ENCODE measurements at regions not wholly inside any gene's neighbourhood (a gene's known extent, or its start where the extent isn't known, plus 50 kb on each side); places are given as distances from the start of the nearest gene placed in this dataset.

DNA sequence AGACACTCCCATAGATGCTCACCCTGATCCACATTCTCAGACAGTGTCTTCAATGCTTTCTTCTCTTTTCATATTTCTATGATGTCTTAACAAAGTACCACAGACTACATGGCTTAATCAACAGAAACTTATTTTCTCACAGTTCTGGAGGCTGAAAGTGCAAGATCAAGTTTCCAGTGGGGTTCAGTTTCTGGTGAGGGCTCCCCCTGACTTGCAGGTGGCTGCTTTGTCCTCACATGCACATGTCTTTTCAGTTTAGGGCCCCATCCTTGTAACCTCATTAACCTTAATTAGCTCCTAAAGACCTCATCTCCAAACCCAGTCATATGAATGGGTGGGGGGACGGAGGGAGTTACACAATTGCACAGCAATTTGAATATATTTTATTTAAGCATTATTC, 335.8 kb downstream of the AASDHPPT start:
- DNase-seq, result no peak

DNA sequence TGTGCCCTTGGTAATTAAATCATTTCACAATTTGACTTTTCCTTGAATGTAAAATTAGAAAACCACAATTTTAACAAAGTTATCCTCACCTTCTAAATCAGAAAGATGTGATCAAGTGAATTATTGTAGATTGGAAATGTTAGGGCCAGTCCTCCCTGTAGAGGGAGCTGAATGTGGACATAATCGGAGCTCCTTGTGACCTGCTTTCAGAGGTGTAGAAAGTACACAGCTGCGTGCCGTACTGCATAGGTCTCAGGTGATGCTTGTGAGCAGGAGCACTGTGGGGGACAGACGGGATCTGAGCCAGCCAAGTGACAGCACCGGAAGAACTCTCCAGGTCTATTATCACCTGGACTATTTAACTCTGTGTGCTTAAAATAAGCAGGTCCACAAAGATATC, 338.0 kb downstream of the AASDHPPT start:
- no peak for DNase-seq

DNA sequence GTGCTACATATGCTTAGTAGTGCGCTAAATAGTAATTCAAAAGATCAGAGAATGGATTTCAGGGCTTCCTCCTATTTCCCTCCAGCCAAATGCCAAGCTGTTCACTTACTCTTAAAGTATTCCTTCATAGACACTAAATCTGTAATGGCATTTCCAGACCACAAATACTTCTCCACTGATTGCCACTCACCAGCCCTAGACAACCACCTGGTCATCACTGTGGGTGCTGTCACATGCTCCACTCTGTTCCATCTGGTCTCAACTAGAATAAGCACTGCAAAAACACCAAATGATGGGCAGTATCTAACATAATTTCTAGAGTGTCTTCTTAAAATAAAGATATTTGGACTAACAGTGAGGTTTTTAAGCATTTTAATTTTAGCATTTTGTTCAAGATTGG, 341.3 kb downstream of the AASDHPPT start:
- no peak for DNase-seq

DNA sequence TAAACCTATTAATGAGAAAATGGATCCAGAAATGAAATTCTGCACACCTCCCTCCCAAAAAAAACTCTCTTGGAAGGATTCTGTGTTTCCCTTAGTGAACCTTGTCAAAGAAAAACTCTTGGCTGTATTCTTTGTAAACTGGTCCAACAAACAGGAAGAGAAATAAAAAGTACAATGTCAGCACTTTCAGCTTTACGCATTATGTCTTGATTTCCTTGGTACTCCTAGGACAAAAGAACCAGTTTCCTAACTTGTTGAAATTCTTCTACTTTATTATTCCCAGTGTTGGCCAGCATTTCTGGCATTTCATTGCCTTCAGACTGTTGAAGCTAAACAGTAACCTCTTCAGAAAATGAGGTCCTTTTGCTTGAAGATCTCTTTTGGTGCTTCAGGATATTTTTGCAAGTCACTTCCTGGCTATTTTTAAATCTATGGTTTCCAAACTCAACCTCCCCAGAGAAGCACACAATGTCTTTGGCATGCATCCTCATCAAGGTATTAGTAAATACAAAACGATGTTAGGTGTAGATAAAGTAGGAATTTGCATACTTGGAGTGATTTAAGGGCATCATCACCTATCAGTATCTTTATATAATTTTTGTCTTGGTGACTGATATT, 342.7 kb downstream of the AASDHPPT start:
- no peak for DNase-seq

DNA sequence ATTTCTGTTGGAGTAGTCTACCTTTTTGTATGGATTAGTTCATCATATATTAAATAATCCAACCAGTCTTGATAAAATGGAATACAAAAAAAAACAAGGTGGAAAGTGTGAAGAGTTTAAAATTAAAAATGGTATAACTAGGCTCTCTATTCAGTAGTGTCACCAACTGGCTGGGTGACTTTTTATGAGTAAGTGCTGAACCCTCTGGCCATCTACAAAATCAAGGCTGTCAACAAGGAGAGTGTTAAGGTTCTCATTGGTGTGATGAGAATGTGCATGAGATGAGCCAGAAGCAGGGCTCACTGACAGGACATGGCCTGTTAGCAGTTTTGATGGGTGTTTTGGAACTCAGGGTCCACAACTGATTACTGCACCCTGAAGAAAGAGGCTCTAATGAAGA, 343.2 kb downstream of the AASDHPPT start:
- DNase-seq, result no peak

DNA sequence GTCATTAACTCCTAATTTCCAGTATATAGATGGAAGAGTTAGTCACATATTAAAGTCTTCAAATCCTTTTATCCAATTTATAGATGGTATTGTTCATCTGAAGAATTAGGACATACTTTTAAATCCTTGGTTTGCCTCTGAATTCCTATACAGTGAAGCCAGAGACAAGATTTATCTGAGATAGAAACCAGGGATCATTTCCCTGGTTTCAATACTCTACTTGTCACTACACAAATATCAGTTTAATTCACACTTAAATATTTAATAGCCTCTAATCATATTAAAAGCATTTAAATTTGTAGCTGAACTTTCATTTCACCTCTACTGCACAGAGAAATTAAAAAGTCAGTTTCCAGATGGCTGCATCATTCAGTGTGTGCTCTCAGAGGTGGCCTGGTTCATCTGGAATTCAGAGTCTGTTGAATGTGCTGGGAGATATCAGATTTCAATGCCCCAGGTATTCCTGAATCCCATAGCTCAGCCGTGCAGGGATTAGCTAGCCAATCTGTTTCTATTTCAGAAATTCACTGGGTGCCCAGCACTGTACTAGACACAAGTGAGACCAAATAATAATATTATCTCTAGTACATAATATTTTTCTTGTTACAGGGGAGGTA, 344.3 kb downstream of the AASDHPPT start:
- no peak for DNase-seq

DNA sequence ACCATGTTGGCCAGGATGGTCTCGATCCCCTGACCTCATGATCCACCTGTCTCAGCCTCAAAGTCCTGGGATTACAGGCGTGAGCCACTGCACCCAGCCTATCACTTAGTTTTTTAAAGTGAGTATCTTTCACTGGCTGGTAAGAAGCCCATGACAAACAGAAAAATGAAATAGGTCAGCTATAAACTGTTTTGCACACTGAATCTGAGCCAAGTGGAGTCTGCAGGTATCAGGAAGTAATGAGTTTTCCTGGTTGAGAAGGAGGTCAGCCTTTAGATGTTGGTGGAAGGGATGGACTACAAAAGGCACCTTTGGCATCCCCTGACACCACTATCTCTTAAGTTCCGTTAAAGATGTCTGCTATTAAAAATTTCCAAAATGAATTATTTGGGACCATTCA, 345.1 kb downstream of the AASDHPPT start:
- DNase-seq, result no peak

DNA sequence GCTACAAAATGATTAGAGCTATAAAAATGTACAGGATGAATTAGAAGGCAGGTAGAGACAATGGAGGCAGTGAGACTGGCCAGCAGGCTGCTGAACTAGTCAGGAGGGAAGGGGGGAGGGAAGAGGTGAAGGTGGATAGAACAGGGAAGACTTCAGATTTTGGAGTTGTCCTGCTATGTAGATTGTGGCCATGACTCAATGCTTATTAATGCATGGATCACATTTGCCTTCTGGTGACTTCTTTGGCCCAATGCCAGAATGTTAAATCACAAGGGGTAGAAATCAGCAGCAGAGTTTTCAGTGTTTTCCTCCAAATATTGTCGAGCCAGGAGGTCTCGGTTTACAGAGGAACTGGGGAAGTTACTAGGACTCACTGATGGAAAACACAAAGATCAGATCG, 346.6 kb downstream of the AASDHPPT start:
- DNase-seq, result no peak

DNA sequence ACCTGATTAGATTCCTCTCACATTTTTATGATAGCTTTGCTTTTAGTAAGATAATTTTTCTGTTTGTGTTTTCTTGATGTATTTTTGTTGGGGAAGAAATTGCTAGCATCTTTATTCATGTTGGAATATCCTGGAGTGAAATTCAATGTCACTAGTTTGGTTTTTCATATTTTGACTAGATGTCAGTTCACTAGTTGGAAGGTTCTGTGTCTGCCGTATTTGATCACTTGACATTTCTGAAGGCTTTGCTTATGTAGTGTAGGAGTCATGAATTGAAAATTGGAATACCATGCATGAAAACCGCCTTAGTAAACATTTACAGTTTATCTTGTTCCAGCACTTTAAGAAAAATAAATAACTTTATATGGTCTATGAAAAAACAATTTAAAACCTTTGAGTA, 348.4 kb downstream of the AASDHPPT start:
- DNase-seq, result no peak

DNA sequence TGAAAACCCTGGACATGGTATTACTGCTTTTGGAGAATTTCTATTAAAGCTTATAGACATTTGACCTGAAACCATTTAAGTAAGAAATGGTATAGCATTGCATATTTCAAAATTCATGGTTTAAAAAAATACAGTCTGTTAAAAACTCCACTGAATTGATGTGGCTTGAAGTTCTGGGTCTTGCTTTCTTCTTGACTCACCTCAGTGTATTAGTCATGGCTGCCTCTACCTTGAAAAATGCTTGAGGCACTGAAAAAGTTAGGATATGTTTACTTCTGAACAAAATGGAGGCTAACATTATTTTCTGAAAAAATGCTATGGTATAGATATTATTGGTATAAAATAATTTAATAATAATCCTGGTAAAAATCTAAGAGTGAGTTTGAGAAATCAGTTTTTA, 349.2 kb downstream of the AASDHPPT start:
- no peak for DNase-seq

DNA sequence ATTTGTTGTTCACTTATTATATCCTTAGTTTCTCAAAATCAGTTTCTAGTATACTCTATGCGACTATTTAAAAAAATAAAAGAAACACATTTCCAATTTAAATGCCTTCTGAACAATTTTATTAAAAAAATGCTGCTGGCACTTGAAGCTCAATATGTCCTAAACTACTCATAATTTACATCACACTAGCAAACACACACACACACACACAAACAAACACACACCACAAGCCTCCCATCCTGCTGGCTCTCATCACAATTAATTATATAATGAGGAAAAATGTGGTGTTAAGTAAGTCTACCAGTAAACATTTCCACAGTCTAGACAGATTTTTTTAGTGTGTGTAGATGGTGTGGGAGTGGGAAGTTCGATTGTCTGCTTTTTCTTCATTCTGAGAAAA, 350.3 kb downstream of the AASDHPPT start:
- no peak for DNase-seq

DNA sequence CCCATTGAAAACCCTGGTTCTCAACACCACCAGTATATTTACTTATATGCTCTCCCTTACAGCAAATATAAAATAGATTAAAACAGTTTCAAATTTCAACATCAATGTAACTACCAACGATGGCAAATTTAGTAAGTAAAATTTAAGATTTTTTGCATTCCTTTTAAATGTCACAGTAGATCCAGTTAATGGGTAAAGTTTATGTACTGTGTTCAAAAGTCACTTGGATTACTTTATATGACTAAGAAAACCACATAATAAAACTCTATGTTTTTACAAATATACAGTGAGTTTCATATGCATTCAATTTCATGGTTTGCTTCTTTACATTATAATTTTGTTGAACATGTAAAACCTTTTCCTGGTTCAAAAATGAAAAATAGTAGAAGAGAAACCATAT, 364.6 kb downstream of the AASDHPPT start:
- DNase-seq, result no peak

DNA sequence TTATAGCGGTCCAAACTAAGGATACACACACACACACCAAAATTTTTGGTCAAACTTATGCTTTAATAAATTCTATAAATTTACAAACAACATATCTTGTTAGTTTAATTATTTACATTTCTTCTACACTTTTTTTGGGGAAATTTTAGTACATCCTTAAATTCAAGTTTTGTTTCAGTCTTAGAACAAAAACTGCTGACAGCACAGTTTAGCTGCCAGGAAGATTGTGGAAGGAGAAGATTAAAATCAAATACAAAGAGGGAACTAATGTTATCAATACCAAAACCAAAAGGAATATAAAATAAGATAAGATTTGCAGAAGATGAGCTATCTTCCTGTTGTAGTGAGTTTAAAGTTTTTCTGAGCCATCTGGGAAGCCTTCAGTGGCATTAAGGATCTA, 368.8 kb downstream of the AASDHPPT start:
- no peak for DNase-seq

DNA sequence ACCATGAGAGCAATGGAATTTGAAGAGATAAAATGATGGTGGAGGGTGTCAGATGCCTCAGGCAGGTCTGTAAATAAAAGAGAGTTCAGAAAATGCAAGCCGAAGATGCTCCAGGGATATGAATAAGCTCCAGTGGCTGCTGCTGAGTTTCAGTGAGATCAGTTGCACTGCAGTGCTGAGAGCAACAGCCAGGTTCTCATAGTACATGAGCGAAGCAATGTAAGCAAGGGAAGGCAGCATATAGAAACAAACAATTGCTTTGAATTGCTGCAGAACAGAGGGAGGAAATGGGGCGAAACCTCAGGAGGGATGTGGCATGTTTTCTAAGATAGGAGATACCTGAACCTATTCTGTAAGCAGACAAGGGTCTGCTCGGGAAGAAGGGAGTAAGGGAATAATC, 369.5 kb downstream of the AASDHPPT start:
- no peak for DNase-seq

DNA sequence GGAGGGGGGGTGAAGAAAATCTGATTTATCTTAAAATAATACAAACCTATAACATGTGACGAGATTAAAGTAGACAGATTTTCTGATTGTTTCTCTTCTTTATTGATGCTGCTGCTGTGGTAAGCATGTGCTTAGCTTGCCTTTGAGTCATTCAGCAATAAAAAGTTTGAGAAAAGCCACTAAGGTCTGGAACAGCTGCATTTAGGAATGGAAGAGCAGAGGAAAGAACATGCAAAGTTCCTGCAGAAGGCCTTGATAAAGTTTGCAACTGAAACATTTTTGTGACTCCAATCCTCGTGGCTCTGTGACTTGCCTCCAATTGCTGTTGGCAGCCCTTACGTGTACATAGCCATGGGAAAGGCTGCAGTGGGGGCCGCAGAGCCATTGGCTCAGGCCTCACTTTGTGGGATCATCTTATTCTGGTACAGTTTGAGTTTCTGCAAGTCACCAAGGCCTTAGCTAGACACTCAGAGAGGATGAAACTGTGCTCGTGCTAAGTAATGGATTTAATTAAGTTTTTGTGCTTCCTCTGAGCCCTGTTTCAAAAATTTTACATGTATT, 370.2 kb downstream of the AASDHPPT start:
- DNase-seq, result no peak

DNA sequence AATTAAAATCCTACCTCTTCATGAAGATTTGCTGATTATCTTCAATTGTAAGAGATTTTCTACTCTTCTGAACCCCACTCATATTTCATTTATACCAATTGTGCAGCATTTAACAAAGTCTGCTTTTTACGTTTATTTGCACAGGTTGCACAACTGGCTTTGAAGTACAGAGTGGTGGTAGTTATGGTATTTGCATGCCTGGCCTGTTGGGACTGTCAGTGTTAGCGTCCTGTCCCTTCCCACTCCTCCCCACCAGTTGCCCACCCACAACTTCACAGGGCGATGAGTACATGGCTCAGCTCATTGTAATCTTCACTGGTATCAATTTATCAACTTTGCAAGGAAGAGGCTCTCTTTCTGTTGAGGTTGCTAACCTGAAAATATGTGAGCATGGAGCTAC, 372.3 kb downstream of the AASDHPPT start:
- no peak for DNase-seq

DNA sequence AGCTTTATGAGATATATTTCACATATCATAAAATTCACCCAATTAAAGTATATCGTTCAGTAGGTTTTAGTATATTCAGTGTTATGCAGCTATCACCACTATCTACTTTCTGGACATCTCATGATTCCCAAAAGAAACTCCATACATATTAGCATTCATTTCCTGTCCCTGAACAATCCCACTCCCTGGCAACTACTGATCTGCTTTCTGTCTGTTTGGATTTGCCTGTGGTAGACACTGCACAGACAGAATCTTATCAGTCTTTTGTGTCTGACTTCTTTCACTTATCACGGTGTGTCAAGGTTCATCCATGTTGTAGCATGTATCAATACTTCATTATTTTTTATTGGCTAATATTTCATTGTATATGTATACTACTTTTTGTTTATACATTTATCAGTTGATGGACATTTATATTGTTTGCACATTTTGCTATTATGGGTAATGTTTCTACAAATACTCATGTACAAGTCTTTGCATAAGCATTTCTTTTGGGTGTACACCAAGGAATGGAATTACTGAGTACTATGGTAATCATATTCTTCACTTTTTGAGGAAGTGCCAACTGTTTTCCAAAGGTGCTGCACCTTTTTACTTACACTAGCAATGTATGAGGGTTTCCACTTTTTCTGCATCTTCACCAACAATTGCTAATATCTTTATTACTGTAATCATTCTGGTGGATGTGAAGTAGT, 373.9 kb downstream of the AASDHPPT start:
- DNase-seq, result no peak

DNA sequence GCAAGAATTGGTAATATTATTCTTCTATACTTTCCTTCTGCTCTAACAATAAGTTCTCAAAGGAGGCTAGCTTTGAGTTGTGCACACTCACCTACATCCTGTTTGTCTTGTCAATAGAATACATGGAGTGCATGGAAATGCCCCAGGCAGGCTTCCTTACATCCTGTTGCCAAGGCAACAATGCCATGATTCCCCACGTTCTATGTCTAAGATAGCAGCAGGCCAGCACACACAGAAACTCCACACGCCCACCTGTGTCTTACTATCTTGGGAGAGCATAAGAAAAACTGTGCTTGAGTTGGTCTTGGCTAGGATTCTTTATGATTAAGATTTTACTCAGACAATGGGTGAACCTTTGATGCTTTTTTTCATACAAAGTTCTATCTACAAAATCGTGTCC, 379.2 kb downstream of the AASDHPPT start:
- DNase-seq, result no peak

DNA sequence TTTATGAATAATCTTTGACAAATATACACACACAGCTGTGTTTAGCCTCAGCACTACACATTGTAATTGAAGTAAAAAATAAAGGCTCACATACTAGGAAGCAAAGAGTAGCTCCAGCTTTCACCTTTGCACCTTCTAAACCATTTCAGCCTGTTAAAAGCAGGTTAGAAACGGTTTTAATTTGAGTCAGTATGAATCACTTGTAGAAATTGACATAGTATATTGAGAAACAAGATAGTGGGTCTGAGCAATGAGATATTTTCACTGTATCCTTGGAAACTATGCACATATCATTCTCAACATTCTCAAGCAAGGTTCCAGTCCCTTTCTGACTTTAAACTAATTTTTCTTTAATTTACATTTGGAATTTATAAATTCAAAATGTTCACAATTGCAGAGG, 380.3 kb downstream of the AASDHPPT start:
- DNase-seq, result no peak

DNA sequence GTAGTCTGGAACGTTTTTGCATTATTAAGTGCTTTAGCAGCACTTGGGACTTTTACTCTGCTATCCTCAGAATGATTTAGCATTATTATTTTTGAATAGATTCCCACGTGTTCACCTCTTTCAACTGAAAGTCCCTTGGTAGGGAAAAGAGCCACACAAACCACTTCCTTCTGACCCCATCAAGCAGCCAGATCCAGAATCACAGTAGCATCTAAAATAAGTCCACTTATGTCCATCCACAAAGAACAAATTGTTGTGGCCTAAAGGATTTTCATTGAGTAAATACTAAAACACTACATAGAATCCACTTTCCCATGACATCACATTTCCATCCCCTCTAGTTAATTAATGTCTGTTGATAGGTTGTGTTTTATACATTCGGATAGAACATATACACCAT, 381.7 kb downstream of the AASDHPPT start:
- no peak for DNase-seq

DNA sequence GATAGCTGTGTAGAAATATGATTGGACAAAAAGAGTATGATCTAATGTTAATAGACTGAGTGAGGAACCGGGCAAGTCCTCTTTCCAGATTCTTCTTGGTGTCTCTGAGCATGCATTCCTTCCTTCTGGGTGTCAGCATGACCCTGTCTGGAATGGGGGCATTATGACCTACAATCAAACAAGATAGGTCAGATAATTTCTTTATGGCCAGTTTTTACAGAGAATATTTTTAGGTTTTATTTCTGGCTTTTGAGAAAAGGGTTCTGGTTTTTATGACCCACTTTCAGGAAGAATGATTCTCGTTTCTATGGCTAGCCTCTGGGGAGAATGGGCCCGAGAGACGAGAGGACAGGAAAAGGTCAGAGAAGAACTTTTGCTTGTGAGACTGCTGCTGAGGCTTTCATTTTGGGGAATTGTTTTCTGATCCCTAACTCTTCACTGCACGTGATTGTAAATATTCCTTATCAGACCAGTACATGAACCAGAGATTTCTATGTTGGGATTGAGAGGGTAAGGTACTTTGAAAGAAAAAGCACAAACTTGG, 383.8 kb downstream of the AASDHPPT start:
- no peak for DNase-seq

DNA sequence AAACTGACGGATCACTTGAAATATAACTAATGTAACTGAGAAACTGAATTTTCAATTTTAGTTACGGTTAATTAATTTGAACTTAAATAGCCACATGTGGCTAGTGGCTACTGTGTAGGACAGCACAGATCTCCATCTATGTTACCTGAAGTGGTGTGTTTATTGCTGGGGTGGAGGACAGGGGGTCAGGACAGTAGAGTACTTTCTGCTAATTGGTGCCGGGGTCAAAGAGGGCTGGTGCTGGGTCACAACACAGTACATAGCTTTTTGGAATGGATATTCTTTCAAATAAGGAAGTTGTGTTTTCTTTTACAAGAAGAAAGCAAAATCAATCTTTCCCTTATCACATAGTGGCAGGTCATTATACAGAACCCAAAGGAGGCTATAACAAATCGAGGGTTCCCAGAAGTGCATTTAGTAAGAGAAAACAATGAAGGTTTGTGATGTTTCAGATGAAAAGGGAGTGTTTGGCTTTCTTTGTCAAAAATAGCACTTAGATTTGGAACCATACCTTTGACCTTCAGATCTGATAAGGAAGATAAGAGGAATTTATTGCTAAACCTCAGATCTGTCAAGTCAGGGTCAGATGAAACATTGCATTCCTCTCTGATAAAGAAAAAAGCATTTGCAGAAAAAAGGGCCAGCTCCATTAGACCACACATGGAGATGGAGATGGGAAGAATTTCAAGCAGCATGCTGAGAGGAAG, 384.5 kb downstream of the AASDHPPT start:
- no peak for DNase-seq

DNA sequence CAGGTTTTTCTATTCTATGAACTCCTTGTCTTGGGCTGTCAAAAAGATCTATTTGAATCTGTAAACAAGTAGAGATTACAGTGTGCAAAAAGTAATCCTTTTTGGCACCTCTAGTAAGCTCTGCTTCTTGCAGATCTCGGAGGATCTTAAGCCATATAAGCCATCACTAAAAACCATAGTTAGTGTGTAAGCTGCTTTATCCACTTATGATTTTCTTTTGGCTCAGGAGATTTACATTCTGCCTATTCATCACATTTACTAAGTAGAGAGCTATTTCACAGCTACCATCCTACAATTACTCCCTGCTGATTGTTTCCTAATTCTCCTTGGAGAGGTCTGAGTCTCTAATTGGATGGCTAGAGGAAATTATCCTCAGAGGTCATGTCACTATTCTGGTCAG, 385.7 kb downstream of the AASDHPPT start:
- DNase-seq, result no peak
